ENCODE measurements at regions not wholly inside any gene's neighbourhood (a gene's known extent, or its start where the extent isn't known, plus 50 kb on each side); places are given as distances from the start of the nearest gene placed in this dataset.
"Not testable (repeated sequence)": the region's sequence is repeated elsewhere in the genome, so short reads cannot be mapped to it uniquely, and the experiment has no call there.

- peaks cover 10% of the 10 kb centered on the region for H3K4me1 Mint-ChIP-seq
- H3K27me3 Mint-ChIP-seq (ENCODE audit: low read depth), result no peaks in the 10 kb centered on the region
- no peaks in the 10 kb centered on the region for H3K9me3 Mint-ChIP-seq
- no peaks in the 10 kb centered on the region for H3K36me3 Mint-ChIP-seq (ENCODE audit: low read depth)
- TF ChIP-seq CTCF (conservative IDR thresholded peaks at IDR 0.05), result no peak
- H3K4me3 Mint-ChIP-seq, result no peak overlapping the region
- no peak overlapping the region for H3K27ac Mint-ChIP-seq (ENCODE audit: unreplicated experiment)
- no peak for DNase-seq (ENCODE audit: low read depth, low spot score)
Observed at GRCh38 chr4:56142088-56142487, 193.3 kb downstream of the CEP135 start.

GRCh38 chr4:56139241-56139827 is 190.6 kb downstream of the CEP135 start:
- H3K27ac Mint-ChIP-seq (ENCODE audit: unreplicated experiment), result no peak overlapping the region
- TF ChIP-seq CTCF (conservative IDR thresholded peaks at IDR 0.05), result no peak
- no peaks in the 10 kb centered on the region for H3K27me3 Mint-ChIP-seq (ENCODE audit: low read depth)
- no peaks in the 10 kb centered on the region for H3K9me3 Mint-ChIP-seq
- no peak for DNase-seq (ENCODE audit: low read depth, low spot score)
- H3K4me1 Mint-ChIP-seq, result peaks cover 5% of the 10 kb centered on the region
- H3K4me3 Mint-ChIP-seq, result no peak overlapping the region
- no peaks in the 10 kb centered on the region for H3K36me3 Mint-ChIP-seq (ENCODE audit: low read depth)

GRCh38 chr4:56134834-56135233 is 186.1 kb downstream of the CEP135 start:
- H3K27me3 Mint-ChIP-seq (ENCODE audit: low read depth); H3K4me3 Mint-ChIP-seq; H3K36me3 Mint-ChIP-seq (ENCODE audit: low read depth); DNase-seq (ENCODE audit: low read depth, low spot score); H3K27ac Mint-ChIP-seq (ENCODE audit: unreplicated experiment); H3K9me3 Mint-ChIP-seq; H3K4me1 Mint-ChIP-seq: not testable (repeated sequence)

- Mint-ChIP-seq H3K27me3 (ENCODE audit: low read depth) (no peaks in the 10 kb centered on the region), H3K27ac (ENCODE audit: unreplicated experiment) (no peak overlapping the region), H3K9me3 (no peaks in the 10 kb centered on the region), H3K4me3 (no peak overlapping the region), H3K4me1 (peaks cover 10% of the 10 kb centered on the region), H3K36me3 (ENCODE audit: low read depth) (no peaks in the 10 kb centered on the region)
- no peak for DNase-seq (ENCODE audit: low read depth, low spot score)
- TF ChIP-seq CTCF (conservative IDR thresholded peaks at IDR 0.05), result no peak
Observed at GRCh38 chr4:56134266-56134665, 185.5 kb downstream of the CEP135 start.

- no peak for DNase-seq (ENCODE audit: low read depth, low spot score)
- TF ChIP-seq CTCF (conservative IDR thresholded peaks at IDR 0.05), result no peak
- Mint-ChIP-seq H3K4me1 (peaks cover 15% of the 10 kb centered on the region), H3K27ac (ENCODE audit: unreplicated experiment) (no peak overlapping the region), H3K9me3 (no peaks in the 10 kb centered on the region), H3K36me3 (ENCODE audit: low read depth) (no peaks in the 10 kb centered on the region), H3K4me3 (no peak overlapping the region), H3K27me3 (ENCODE audit: low read depth) (no peaks in the 10 kb centered on the region)
Observed at GRCh38 chr4:56132835-56133234, 184.1 kb downstream of the CEP135 start.

GRCh38 chr4:56132188-56132587 is 183.4 kb downstream of the CEP135 start:
- H3K27me3 Mint-ChIP-seq (ENCODE audit: low read depth); H3K9me3 Mint-ChIP-seq; DNase-seq (ENCODE audit: low read depth, low spot score); H3K27ac Mint-ChIP-seq (ENCODE audit: unreplicated experiment); H3K4me3 Mint-ChIP-seq; H3K36me3 Mint-ChIP-seq (ENCODE audit: low read depth): not testable (repeated sequence)
- peaks cover 21% of the 10 kb centered on the region for H3K4me1 Mint-ChIP-seq

All from neural crest cell (in vitro differentiated cells).